ENCODE measurements at regions not wholly inside any gene's neighbourhood (a gene's known extent, or its start where the extent isn't known, plus 50 kb on each side); places are given as distances from the start of the nearest gene placed in this dataset.

- Histone ChIP-seq H3K27me3 (ENCODE audit: control insufficient read depth in 1 of 2, insufficient read depth in 1 of 2, low read length in 2 of 2) (no peaks in the 10 kb centered on the region), H3K4me1 (ENCODE audit: control insufficient read depth, insufficient read depth, low read depth, low read length) (no peaks in the 10 kb centered on the region), H2BK120ac (ENCODE audit: low read depth, low read length) (no peak overlapping the region), H3K18ac (ENCODE audit: low read depth in 1 of 2, low read length in 2 of 2) (no peak overlapping the region), H3K9ac (ENCODE audit: low read length) (no peak overlapping the region), H3K4ac (ENCODE audit: low read depth in 1 of 2, low read length in 2 of 2) (no peak overlapping the region), H3K4me3 (ENCODE audit: insufficient read depth in 1 of 2, low read depth in 1 of 2, low read length in 2 of 2) (no peak overlapping the region), H4K91ac (ENCODE audit: low read length) (no peak overlapping the region), H2BK15ac (ENCODE audit: low read depth, poor library complexity, severe bottlenecking) (no peak overlapping the region), H3K36me3 (ENCODE audit: control insufficient read depth in 1 of 2, insufficient read depth in 2 of 2, low read depth in 1 of 2, low read length in 2 of 2) (no peaks in the 10 kb centered on the region), H2AFZ (ENCODE audit: low read depth, low read length) (no peak overlapping the region), H2AK5ac (ENCODE audit: low read length, severe bottlenecking) (no peak overlapping the region), H2BK5ac (ENCODE audit: low read depth, low read length, poor library complexity, severe bottlenecking) (no peak overlapping the region), H3K4me2 (ENCODE audit: low read length, poor library complexity, severe bottlenecking) (no peak overlapping the region), H3K23ac (ENCODE audit: low read length in 2 of 2) (no peak overlapping the region), H3K79me1 (replicated peaks; ENCODE audit: low read length, poor library complexity, severe bottlenecking) (no peaks in the 10 kb centered on the region), H3K27ac (ENCODE audit: low read length, poor library complexity, severe bottlenecking) (no peak overlapping the region), H3K14ac (ENCODE audit: low read length in 2 of 2) (no peak overlapping the region), H2BK12ac (ENCODE audit: low read length in 2 of 2) (no peak overlapping the region), H4K8ac (ENCODE audit: low read length) (no peak overlapping the region), H3K9me3 (ENCODE audit: control insufficient read depth, low read length) (peaks cover 14% of the 10 kb centered on the region)
- DNase-seq: no peak
- WGBS: 53% methylated on average over 2 of the region's 2 CpGs
Observed at GRCh38 chr5:162911873-162912272, 525.5 kb upstream of the CCNG1 start.

- no peak overlapping the region for H3K27ac ChIP-seq (ENCODE audit: low read length, poor library complexity, severe bottlenecking)
- H3K4ac ChIP-seq (ENCODE audit: low read depth in 1 of 2, low read length in 2 of 2): no peak overlapping the region
- no peak overlapping the region for H2BK12ac ChIP-seq (ENCODE audit: low read length in 2 of 2)
- no peak overlapping the region for H3K14ac ChIP-seq (ENCODE audit: low read length in 2 of 2)
- 0% methylated on average over 1 of the region's 2 CpGs for WGBS
- H3K23ac ChIP-seq (ENCODE audit: low read length in 2 of 2): no peak overlapping the region
- no peak overlapping the region for H3K4me2 ChIP-seq (ENCODE audit: low read length, poor library complexity, severe bottlenecking)
- H3K18ac ChIP-seq (ENCODE audit: low read depth in 1 of 2, low read length in 2 of 2): no peak overlapping the region
- no peaks in the 10 kb centered on the region for H3K27me3 ChIP-seq (ENCODE audit: control insufficient read depth in 1 of 2, insufficient read depth in 1 of 2, low read length in 2 of 2)
- no peak overlapping the region for H2BK15ac ChIP-seq (ENCODE audit: low read depth, poor library complexity, severe bottlenecking)
- H2AFZ ChIP-seq (ENCODE audit: low read depth, low read length): no peak overlapping the region
- no peak overlapping the region for H2AK5ac ChIP-seq (ENCODE audit: low read length, severe bottlenecking)
- no peak overlapping the region for H4K91ac ChIP-seq (ENCODE audit: low read length)
- DNase-seq: no peak
- no peak overlapping the region for H3K9ac ChIP-seq (ENCODE audit: low read length)
- H3K4me1 ChIP-seq (ENCODE audit: control insufficient read depth, insufficient read depth, low read depth, low read length): no peaks in the 10 kb centered on the region
- no peaks in the 10 kb centered on the region for H3K36me3 ChIP-seq (ENCODE audit: control insufficient read depth in 1 of 2, insufficient read depth in 2 of 2, low read depth in 1 of 2, low read length in 2 of 2)
- H3K79me1 ChIP-seq (replicated peaks; ENCODE audit: low read length, poor library complexity, severe bottlenecking): no peaks in the 10 kb centered on the region
- H3K4me3 ChIP-seq (ENCODE audit: insufficient read depth in 1 of 2, low read depth in 1 of 2, low read length in 2 of 2): no peak overlapping the region
- no peak overlapping the region for H4K8ac ChIP-seq (ENCODE audit: low read length)
- peaks cover 20% of the 10 kb centered on the region for H3K9me3 ChIP-seq (ENCODE audit: control insufficient read depth, low read length)
- no peak overlapping the region for H2BK120ac ChIP-seq (ENCODE audit: low read depth, low read length)
- no peak overlapping the region for H2BK5ac ChIP-seq (ENCODE audit: low read depth, low read length, poor library complexity, severe bottlenecking)
Observed at GRCh38 chr5:162916368-162916767, 521.0 kb upstream of the CCNG1 start.

GRCh38 chr5:162929104-162929503 is 508.3 kb upstream of the CCNG1 start:
- Histone ChIP-seq H2AK5ac (ENCODE audit: low read length, severe bottlenecking) (no peak overlapping the region), H2BK5ac (ENCODE audit: low read depth, low read length, poor library complexity, severe bottlenecking) (no peak overlapping the region), H3K79me1 (replicated peaks; ENCODE audit: low read length, poor library complexity, severe bottlenecking) (no peaks in the 10 kb centered on the region), H3K23ac (ENCODE audit: low read length in 2 of 2) (no peak overlapping the region), H3K36me3 (ENCODE audit: control insufficient read depth in 1 of 2, insufficient read depth in 2 of 2, low read depth in 1 of 2, low read length in 2 of 2) (no peaks in the 10 kb centered on the region), H3K14ac (ENCODE audit: low read length in 2 of 2) (no peak overlapping the region), H4K91ac (ENCODE audit: low read length) (no peak overlapping the region), H4K8ac (ENCODE audit: low read length) (no peak overlapping the region), H3K9me3 (ENCODE audit: control insufficient read depth, low read length) (peaks cover 40% of the 10 kb centered on the region), H3K4me2 (ENCODE audit: low read length, poor library complexity, severe bottlenecking) (no peak overlapping the region), H3K4me1 (ENCODE audit: control insufficient read depth, insufficient read depth, low read depth, low read length) (no peaks in the 10 kb centered on the region), H2BK15ac (ENCODE audit: low read depth, poor library complexity, severe bottlenecking) (no peak overlapping the region), H3K18ac (ENCODE audit: low read depth in 1 of 2, low read length in 2 of 2) (no peak overlapping the region), H3K27me3 (ENCODE audit: control insufficient read depth in 1 of 2, insufficient read depth in 1 of 2, low read length in 2 of 2) (no peaks in the 10 kb centered on the region), H3K4ac (ENCODE audit: low read depth in 1 of 2, low read length in 2 of 2) (no peak overlapping the region), H2BK12ac (ENCODE audit: low read length in 2 of 2) (no peak overlapping the region), H3K4me3 (ENCODE audit: insufficient read depth in 1 of 2, low read depth in 1 of 2, low read length in 2 of 2) (no peak overlapping the region), H2BK120ac (ENCODE audit: low read depth, low read length) (no peak overlapping the region), H3K9ac (ENCODE audit: low read length) (no peak overlapping the region), H2AFZ (ENCODE audit: low read depth, low read length) (no peak overlapping the region), H3K27ac (ENCODE audit: low read length, poor library complexity, severe bottlenecking) (no peak overlapping the region)
- WGBS: 67% methylated on average over 2 of the region's 2 CpGs
- DNase-seq: no peak

GRCh38 chr5:162931501-162931900 is 505.9 kb upstream of the CCNG1 start:
- Histone ChIP-seq H2BK12ac (ENCODE audit: low read length in 2 of 2) (no peak overlapping the region), H2BK120ac (ENCODE audit: low read depth, low read length) (no peak overlapping the region), H3K4me2 (ENCODE audit: low read length, poor library complexity, severe bottlenecking) (no peak overlapping the region), H3K9ac (ENCODE audit: low read length) (no peak overlapping the region), H2BK15ac (ENCODE audit: low read depth, poor library complexity, severe bottlenecking) (no peak overlapping the region), H3K4ac (ENCODE audit: low read depth in 1 of 2, low read length in 2 of 2) (no peak overlapping the region), H2BK5ac (ENCODE audit: low read depth, low read length, poor library complexity, severe bottlenecking) (no peak overlapping the region), H3K23ac (ENCODE audit: low read length in 2 of 2) (no peak overlapping the region), H3K4me3 (ENCODE audit: insufficient read depth in 1 of 2, low read depth in 1 of 2, low read length in 2 of 2) (no peak overlapping the region), H3K4me1 (ENCODE audit: control insufficient read depth, insufficient read depth, low read depth, low read length) (no peaks in the 10 kb centered on the region), H3K27me3 (ENCODE audit: control insufficient read depth in 1 of 2, insufficient read depth in 1 of 2, low read length in 2 of 2) (no peaks in the 10 kb centered on the region), H3K18ac (ENCODE audit: low read depth in 1 of 2, low read length in 2 of 2) (no peak overlapping the region), H4K8ac (ENCODE audit: low read length) (no peak overlapping the region), H2AFZ (ENCODE audit: low read depth, low read length) (no peak overlapping the region), H3K27ac (ENCODE audit: low read length, poor library complexity, severe bottlenecking) (no peak overlapping the region), H3K14ac (ENCODE audit: low read length in 2 of 2) (no peak overlapping the region), H3K9me3 (ENCODE audit: control insufficient read depth, low read length) (peaks cover 43% of the 10 kb centered on the region), H2AK5ac (ENCODE audit: low read length, severe bottlenecking) (no peak overlapping the region), H4K91ac (ENCODE audit: low read length) (no peak overlapping the region), H3K36me3 (ENCODE audit: control insufficient read depth in 1 of 2, insufficient read depth in 2 of 2, low read depth in 1 of 2, low read length in 2 of 2) (no peaks in the 10 kb centered on the region), H3K79me1 (replicated peaks; ENCODE audit: low read length, poor library complexity, severe bottlenecking) (no peaks in the 10 kb centered on the region)
- DNase-seq: no peak
- whole genome bisulfite sequencing: 91% methylated on average over 1 of the region's 2 CpGs
